Spleen (tissue), 11 donors: ENCODE measurements at regions not wholly inside any gene's neighbourhood (a gene's known extent, or its start where the extent isn't known, plus 50 kb on each side); places are given as distances from the start of the nearest gene placed in this dataset.

ENCODE experiments used
- DNase-seq: peaks from one replicate; pipeline ENCODE4 v3.0.0-alpha.2; 2020
- H3K27ac ChIP-seq, 8 donors: fragments of 200-600 bp; sonication (generic) in 7 of 8; 1 replicate in 4 of 8; 2 replicates in 4 of 8; pipeline versions ENCODE4 v1.5.0 to v1.8.0; 2016 to 2021; ENCODE audit warnings: inconsistent platforms in 4 of 8, mild to moderate bottlenecking in 4 of 8, moderate library complexity in 1 of 8
- H3K27me3 ChIP-seq, 7 donors: fragments of 200-600 bp; sonication (generic) in 6 of 7; replicated peaks in 1 of 7; 1 replicate in 4 of 7; 2 replicates in 3 of 7; pipeline versions ENCODE4 v1.5.0 to v1.8.0; 2016 to 2021; ENCODE audit warnings: inconsistent platforms in 3 of 7, mild to moderate bottlenecking in 1 of 7
- H3K36me3 ChIP-seq, 6 donors: fragments of 200-600 bp; sonication (generic) in 5 of 6; 1 replicate in 4 of 6; 2 replicates in 2 of 6; pipeline versions ENCODE4 v1.5.0 to v1.8.0; 2016 to 2021; ENCODE audit warnings: inconsistent platforms in 2 of 6
- H3K4me1 ChIP-seq, 6 donors: fragments of 200-600 bp; sonication (generic) in 5 of 6; 1 replicate in 3 of 6; 2 replicates in 3 of 6; pipeline versions ENCODE4 v1.5.0 to v1.8.0; 2016 to 2021; ENCODE audit warnings: inconsistent platforms in 3 of 6
- H3K4me3 ChIP-seq, 8 donors: fragments of 200-600 bp; sonication (generic) in 7 of 8; 1 replicate in 4 of 8; 2 replicates in 4 of 8; pipeline versions ENCODE4 v1.5.0 to v1.8.0; 2016 to 2021; ENCODE audit warnings: inconsistent platforms in 4 of 8, mild to moderate bottlenecking in 4 of 8, moderate library complexity in 2 of 8
- H3K9me3 ChIP-seq, 8 donors: fragments of 200-600 bp; sonication (generic) in 7 of 8; 1 replicate in 4 of 8; 2 replicates in 4 of 8; pipeline versions ENCODE4 v1.5.0 to v1.8.0; 2016 to 2021; ENCODE audit warnings: inconsistent platforms in 4 of 8
- CTCF ChIP-seq, 11 experiments: fragments of 200-600 bp in 7 of 11; fragments of 450-650 bp in 4 of 11; sonication (generic) in 4 of 11; IDR thresholded peaks in 8 of 11; conservative IDR thresholded peaks in 3 of 11; 1 replicate in 7 of 11; 2 replicates in 4 of 11; pipeline versions ENCODE4 v1.4.0 to v1.8.0; 2016 to 2021; ENCODE audit warnings: antibody characterized with exemption in 11 of 11, inconsistent platforms in 4 of 11, mild to moderate bottlenecking in 1 of 11
- POLR2A ChIP-seq, 3 donors: fragments of 450-650 bp; IDR thresholded peaks; one replicate each; pipeline ENCODE4 v1.5.1; 2017; ENCODE audit warnings: antibody characterized with exemption in 3 of 3, mild to moderate bottlenecking in 1 of 3
- POLR2AphosphoS5 ChIP-seq, 3 donors: sonication (generic); formaldehyde crosslinking; IDR thresholded peaks; one replicate each; pipeline ENCODE4 v1.5.1; 2017; ENCODE audit warnings: antibody characterized with exemption in 3 of 3
- WGBS, 5 donors: extraction: QIAGEN DNeasy Blood & Tissue Kit in 3 of 5; methylation state at CpG; one replicate each; pipeline versions ENCODE4 v1.1.5 to v1.1.7; 2013 to 2018; 5-methylcytosine and 5-hydroxymethylcytosine counted together
- intact Hi-C: fragments of 100-400 bp; cut with DNase I; formaldehyde crosslinking; loops from one replicate; pipeline ENCODE4 v1.15.0; 2023; ENCODE audit warnings: low total_unique reads
- donor health status: healthy with polysubstance abuse.
- donor health status: DM: no; HTN: no; CAD: no; lungs with moderate emphysema.
- donor health status: DM: no; HTN: no; CAD: no.
- donor health status: Bipolar disorder and iron deficiency.
- donor health status: healthy.
- donor health status: DM: no; HTN: no; CAD: no.
- donor health status: DM: yes; HTN: yes; CAD: no.

- H3K27me3 ChIP-seq, result peaks cover 0 to 5% (median 0%) of the 10 kb centered on the region in 7 donors
- TF ChIP-seq CTCF (IDR thresholded peaks at IDR 0.05 in 8 of 11, conservative IDR thresholded peaks at IDR 0.05 in 3 of 11) (no peak), POLR2AphosphoS5 (IDR thresholded peaks at IDR 0.05) (no peak), POLR2A (IDR thresholded peaks at IDR 0.05) (no peak)
- intact Hi-C loops, result no loop called here
- no peak for DNase-seq
- H3K9me3 ChIP-seq, result no peaks in the 10 kb centered on the region
- no peaks in the 10 kb centered on the region for H3K4me1 ChIP-seq
- no peak overlapping the region for H3K4me3 ChIP-seq
- 76 to 95% (median 89%) methylated on average over 6 of the region's 6 CpGs for WGBS, 5 donors
- H3K27ac ChIP-seq, result no peak overlapping the region
- H3K36me3 ChIP-seq, result no peaks in the 10 kb centered on the region
Measured at GRCh38 chr9:7533376-7534090, 266.0 kb downstream of the DMAC1 start.

- 77 to 87% (median 83%) methylated on average over 5 of the region's 5 CpGs for WGBS, 5 donors
- Histone ChIP-seq H3K4me3 (no peak overlapping the region), H3K4me1 (no peaks in the 10 kb centered on the region), H3K27me3 (no peaks in the 10 kb centered on the region), H3K36me3 (no peaks in the 10 kb centered on the region), H3K27ac (no peak overlapping the region), H3K9me3 (no peaks in the 10 kb centered on the region)
- intact Hi-C loops, result no loop called here
- DNase-seq, result no peak
- TF ChIP-seq POLR2AphosphoS5 (IDR thresholded peaks at IDR 0.05), result no peak
- TF ChIP-seq CTCF (IDR thresholded peaks at IDR 0.05 in 8 of 11, conservative IDR thresholded peaks at IDR 0.05 in 3 of 11), result no peak
- TF ChIP-seq POLR2A (IDR thresholded peaks at IDR 0.05), result no peak
Measured at GRCh38 chr9:7523426-7524043, 276.0 kb downstream of the DMAC1 start.

GRCh38 chr9:7520396-7520795 lies 279.2 kb downstream of the DMAC1 start:
- no peaks in the 10 kb centered on the region for H3K9me3 ChIP-seq
- H3K27me3 ChIP-seq, result no peaks in the 10 kb centered on the region
- TF ChIP-seq POLR2AphosphoS5 (IDR thresholded peaks at IDR 0.05), result no peak
- TF ChIP-seq POLR2A (IDR thresholded peaks at IDR 0.05), result no peak
- TF ChIP-seq CTCF (IDR thresholded peaks at IDR 0.05 in 8 of 11, conservative IDR thresholded peaks at IDR 0.05 in 3 of 11), result no peak
- WGBS, 5 donors, result 56 to 68% (median 63%) methylated on average over 5 of the region's 5 CpGs
- H3K36me3 ChIP-seq, result no peaks in the 10 kb centered on the region
- H3K4me1 ChIP-seq, result no peaks in the 10 kb centered on the region
- no peak overlapping the region for H3K27ac ChIP-seq
- no peak for DNase-seq
- intact Hi-C loops, result no loop called here
- H3K4me3 ChIP-seq, result no peak overlapping the region

- TF ChIP-seq POLR2AphosphoS5 (IDR thresholded peaks at IDR 0.05), result no peak
- TF ChIP-seq CTCF (IDR thresholded peaks at IDR 0.05 in 8 of 11, conservative IDR thresholded peaks at IDR 0.05 in 3 of 11), result no peak
- no peak for TF ChIP-seq POLR2A (IDR thresholded peaks at IDR 0.05)
- H3K27ac ChIP-seq, result no peak overlapping the region
- no peak for DNase-seq
- H3K4me3 ChIP-seq, result no peak overlapping the region
- no peaks in the 10 kb centered on the region for H3K27me3 ChIP-seq
- H3K9me3 ChIP-seq, result no peaks in the 10 kb centered on the region
- intact Hi-C loops, result no loop called here
- WGBS, 5 donors, result 82 to 90% (median 84%) methylated on average over 2 of the region's 2 CpGs
- no peaks in the 10 kb centered on the region for H3K4me1 ChIP-seq
- no peaks in the 10 kb centered on the region for H3K36me3 ChIP-seq
Measured at GRCh38 chr9:7516376-7516775, 283.2 kb downstream of the DMAC1 start.
